ENCODE measurements at regions not wholly inside any gene's neighbourhood (a gene's known extent, or its start where the extent isn't known, plus 50 kb on each side); places are given as distances from the start of the nearest gene placed in this dataset.
"Not testable (repeated sequence)": the region's sequence is repeated elsewhere in the genome, so short reads cannot be mapped to it uniquely, and the experiment has no call there.

DNA sequence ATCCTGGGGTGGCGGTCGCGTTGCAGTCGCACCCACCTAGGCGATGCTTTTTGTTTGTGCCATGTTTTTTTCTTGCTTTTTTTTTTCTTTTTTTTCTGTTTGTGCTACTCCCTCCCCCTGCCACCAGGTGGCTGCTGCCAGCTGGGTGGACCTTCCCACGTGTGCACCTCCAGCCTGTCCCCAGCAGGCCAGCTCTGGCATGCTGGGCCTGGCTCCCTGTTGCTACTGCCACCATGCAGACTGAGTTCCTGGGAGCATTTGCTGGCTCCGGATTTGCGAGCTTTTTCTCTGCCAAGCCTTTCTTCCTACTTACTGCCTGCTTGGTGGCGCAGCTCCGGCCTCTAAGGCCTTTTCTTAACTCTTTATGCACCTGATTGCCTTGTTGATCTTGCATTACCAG is 161.2 kb upstream of the WDFY3 start:
- DNase-seq = no peak
- no peaks in the 10 kb centered on the region for H3K4me1 ChIP-seq
- no peak overlapping the region for H3K27ac ChIP-seq
- no peaks in the 10 kb centered on the region for H3K36me3 ChIP-seq
- no peak overlapping the region for H3K4me3 ChIP-seq
- no peaks in the 10 kb centered on the region for H3K27me3 ChIP-seq
- TF ChIP-seq POLR2A (IDR thresholded peaks at IDR 0.05) = no peak
- TF ChIP-seq, protein P1, sequence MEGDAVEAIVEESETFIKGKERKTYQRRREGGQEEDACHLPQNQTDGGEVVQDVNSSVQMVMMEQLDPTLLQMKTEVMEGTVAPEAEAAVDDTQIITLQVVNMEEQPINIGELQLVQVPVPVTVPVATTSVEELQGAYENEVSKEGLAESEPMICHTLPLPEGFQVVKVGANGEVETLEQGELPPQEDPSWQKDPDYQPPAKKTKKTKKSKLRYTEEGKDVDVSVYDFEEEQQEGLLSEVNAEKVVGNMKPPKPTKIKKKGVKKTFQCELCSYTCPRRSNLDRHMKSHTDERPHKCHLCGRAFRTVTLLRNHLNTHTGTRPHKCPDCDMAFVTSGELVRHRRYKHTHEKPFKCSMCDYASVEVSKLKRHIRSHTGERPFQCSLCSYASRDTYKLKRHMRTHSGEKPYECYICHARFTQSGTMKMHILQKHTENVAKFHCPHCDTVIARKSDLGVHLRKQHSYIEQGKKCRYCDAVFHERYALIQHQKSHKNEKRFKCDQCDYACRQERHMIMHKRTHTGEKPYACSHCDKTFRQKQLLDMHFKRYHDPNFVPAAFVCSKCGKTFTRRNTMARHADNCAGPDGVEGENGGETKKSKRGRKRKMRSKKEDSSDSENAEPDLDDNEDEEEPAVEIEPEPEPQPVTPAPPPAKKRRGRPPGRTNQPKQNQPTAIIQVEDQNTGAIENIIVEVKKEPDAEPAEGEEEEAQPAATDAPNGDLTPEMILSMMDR (IDR thresholded peaks at IDR 0.05) = peak in 2 of 6 experiments; percentile 28 to 32
- no peaks in the 10 kb centered on the region for H3K9me3 ChIP-seq

DNA sequence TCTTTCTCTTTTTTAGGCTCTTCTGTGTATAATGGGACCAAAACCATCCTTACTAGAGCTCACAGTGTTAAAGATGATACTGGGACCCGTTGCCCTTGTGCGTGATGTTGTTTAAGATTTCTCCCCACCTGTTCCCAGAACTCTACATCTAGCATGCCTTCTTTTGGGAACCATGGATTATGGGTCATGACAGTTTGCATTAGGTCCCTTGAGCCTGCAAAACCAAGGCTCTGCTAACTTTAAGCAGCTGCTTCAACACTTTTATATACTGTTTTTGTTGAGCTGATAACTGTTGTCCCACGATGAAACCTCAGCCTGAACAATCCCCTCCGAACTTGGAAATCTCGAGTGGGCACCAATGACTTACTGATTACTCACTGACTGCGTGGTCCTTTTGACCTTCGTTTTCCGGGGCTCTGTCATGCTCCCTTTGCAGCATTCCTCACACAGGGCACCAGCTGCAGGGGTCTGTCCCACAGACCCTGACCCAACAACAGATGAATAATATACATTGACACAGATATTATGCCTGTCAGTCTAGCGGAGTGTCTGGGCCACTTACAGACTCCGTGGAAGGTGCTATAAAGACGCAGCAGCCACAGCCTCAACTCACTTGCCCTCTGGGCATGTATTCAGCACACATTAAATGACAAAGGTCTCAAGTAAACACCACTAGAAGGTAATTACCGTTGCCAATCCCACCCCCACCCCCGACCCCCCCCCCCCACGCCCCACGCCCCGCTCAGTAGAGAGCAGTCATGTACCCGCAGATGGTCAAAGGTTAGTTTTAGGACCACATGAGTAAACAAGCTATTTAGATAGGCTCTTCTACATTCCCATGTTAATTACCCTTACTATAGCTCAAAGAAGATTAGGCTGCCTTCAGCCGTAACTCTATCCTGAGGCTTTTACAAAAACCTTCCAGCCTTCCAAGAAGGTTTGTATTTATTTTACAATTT is 162.0 kb upstream of the WDFY3 start:
- no peak overlapping the region for H3K4me3 ChIP-seq
- H3K27me3 ChIP-seq = no peaks in the 10 kb centered on the region
- TF ChIP-seq POLR2A (IDR thresholded peaks at IDR 0.05) = no peak
- TF ChIP-seq, protein P1 (IDR thresholded peaks at IDR 0.05) = no peak
- no peaks in the 10 kb centered on the region for H3K36me3 ChIP-seq
- no peaks in the 10 kb centered on the region for H3K4me1 ChIP-seq
- no peak for DNase-seq
- no peaks in the 10 kb centered on the region for H3K9me3 ChIP-seq
- H3K27ac ChIP-seq = no peak overlapping the region

DNA sequence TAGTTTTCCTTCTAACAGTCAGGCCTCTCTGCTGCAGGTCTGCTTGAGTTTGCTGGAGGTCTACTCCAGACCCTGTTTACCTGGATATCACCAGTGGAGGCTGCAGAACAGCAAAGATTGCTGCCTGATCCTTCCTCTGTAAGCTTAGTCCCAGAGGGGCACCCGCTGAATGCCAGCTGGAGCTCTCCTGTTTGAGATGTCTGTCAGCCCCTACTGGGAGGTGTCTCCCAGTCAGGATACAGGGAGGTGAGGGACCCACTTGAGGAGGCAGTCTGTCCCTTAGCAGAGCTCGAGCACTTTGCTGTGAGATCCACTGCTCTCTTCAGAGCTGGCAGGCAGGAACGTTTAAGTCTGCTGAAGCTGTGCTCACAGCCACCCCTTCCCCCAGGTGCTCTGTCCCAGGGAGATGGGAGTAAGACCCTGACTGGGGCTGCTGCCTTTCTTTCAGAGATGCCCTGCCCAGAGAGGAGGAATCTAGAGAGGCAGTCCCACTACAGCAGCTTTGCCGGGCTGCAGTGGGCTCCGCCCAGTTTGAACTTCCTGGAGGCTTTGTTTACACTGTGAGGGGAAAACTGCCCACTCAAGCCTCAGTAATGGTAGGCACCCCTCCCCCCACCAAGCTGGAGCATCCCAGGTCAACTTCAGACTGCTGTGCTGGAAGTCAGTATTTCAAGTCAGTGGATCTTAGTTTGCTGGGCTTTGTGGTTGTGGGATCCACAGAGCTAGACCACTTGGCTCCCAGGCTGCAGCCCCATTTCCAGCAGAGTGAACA is 163.1 kb upstream of the WDFY3 start:
- H3K9me3 ChIP-seq, H3K27ac ChIP-seq, H3K27me3 ChIP-seq, H3K4me1 ChIP-seq, DNase-seq, H3K4me3 ChIP-seq, H3K36me3 ChIP-seq: not testable (repeated sequence)

DNA sequence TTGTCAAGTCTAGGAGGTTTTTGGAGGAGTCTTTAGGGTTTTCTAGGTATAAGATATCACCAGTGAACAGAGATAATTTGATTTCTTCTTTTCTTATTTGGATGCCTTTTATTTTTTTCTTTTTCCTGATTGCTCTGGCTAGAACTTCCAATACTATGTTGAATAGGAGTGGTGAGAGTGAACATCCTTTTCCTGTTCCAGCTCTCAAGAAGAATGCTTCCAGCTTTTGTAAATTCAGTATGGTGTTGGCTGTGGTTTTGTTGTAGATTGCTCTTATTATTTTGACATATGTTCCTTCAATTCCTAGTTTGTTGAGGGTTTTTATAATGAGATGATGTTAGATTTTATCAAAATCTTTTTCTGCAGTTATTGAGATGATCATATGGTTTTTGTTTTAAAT is 165.6 kb upstream of the WDFY3 start:
- H3K36me3 ChIP-seq = no peaks in the 10 kb centered on the region
- no peak overlapping the region for H3K4me3 ChIP-seq
- no peaks in the 10 kb centered on the region for H3K4me1 ChIP-seq
- TF ChIP-seq POLR2A (IDR thresholded peaks at IDR 0.05) = no peak
- DNase-seq = no peak
- no peak overlapping the region for H3K27ac ChIP-seq
- no peaks in the 10 kb centered on the region for H3K27me3 ChIP-seq
- H3K9me3 ChIP-seq = no peaks in the 10 kb centered on the region

DNA sequence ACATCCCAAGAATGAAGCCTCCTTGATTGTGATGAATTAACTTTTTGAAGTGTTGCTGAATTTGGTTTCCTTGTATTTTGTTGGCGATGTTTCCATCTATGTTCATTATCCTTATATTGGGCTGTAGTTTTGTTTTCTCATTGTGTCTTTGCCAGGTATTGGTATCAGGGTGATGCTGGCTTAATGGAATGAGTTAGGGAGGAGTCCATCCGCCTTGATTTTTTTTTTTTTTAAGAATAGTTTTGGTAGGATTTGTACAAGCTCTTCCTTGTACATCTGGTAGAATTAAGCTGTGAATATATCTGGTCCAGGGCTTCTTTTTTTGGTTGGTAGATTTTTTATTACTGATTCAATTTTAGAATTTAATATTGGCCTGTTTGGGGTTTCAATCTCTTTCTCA is 166.1 kb upstream of the WDFY3 start:
- H3K9me3 ChIP-seq = no peaks in the 10 kb centered on the region
- TF ChIP-seq, protein P1 (IDR thresholded peaks at IDR 0.05) = no peak
- TF ChIP-seq POLR2A (IDR thresholded peaks at IDR 0.05) = no peak
- H3K4me1 ChIP-seq = no peaks in the 10 kb centered on the region
- H3K36me3 ChIP-seq = no peaks in the 10 kb centered on the region
- no peaks in the 10 kb centered on the region for H3K27me3 ChIP-seq
- no peak overlapping the region for H3K4me3 ChIP-seq
- no peak for DNase-seq
- no peak overlapping the region for H3K27ac ChIP-seq

DNA sequence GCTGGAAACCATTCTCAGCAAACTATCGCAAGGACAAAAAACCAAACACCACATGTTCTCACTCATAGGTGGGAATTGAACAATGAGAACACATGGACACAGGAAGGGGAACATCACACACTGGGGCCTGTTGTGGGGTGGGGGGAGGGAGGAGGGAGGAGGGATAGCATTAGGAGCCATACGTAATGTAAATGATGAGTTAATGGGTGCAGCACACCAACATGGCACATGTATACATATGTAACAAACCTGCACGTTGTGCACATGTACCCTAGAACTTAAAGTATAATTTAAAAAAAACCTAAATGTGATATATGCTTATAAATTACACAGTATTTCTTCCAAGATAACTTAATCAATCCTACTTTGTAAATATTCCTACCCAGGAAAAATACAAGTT is 173.3 kb upstream of the WDFY3 start:
- DNase-seq, H3K27me3 ChIP-seq, H3K4me1 ChIP-seq, H3K36me3 ChIP-seq, H3K4me3 ChIP-seq, H3K27ac ChIP-seq, H3K9me3 ChIP-seq: not testable (repeated sequence)

DNA sequence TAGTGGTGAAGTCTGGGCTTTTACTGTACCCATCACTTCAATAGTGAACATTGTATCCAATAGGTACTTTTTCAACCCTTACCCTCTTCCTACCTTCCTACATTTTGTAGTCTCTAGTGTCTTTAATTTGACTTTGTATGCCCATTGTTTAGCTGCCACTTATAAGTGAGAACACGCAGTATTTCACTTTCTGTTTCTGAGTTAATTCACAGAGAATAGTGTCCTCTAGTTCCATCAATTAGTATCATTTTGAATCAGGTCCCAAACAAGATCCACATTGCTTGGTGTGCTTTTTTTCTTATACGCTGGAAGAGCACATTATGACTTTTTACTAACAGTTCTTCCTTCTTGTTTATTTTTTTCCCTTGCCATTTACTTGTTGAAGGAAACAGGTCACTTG is 176.0 kb upstream of the WDFY3 start:
- TF ChIP-seq, protein P1 (IDR thresholded peaks at IDR 0.05) = no peak
- TF ChIP-seq POLR2A (IDR thresholded peaks at IDR 0.05) = no peak

More for the DNA sequence above, 176.0 kb upstream of the WDFY3 start:
- no peak for DNase-seq
- Histone ChIP-seq H3K36me3 (no peaks in the 10 kb centered on the region), H3K4me3 (no peak overlapping the region), H3K4me1 (no peaks in the 10 kb centered on the region), H3K27ac (no peak overlapping the region), H3K9me3 (no peaks in the 10 kb centered on the region), H3K27me3 (no peaks in the 10 kb centered on the region)
